Loucy (cell line): ENCODE measurements at regions not wholly inside any gene's neighbourhood (a gene's known extent, or its start where the extent isn't known, plus 50 kb on each side); places are given as distances from the start of the nearest gene placed in this dataset.

ENCODE experiments used
- H2AFZ ChIP-seq: fragments of 200-600 bp; sonication (generic); 2 replicates; pipeline ENCODE4 v1.6.0; 2016; ENCODE audit warnings: antibody characterized with exemption, mild to moderate bottlenecking, low read length, moderate library complexity
- H3F3A ChIP-seq: fragments of 200-600 bp; 2 replicates; pipeline ENCODE4 v1.6.0; 2016; ENCODE audit warnings: antibody characterized with exemption, low read depth, mild to moderate bottlenecking
- H3K27me3 ChIP-seq: fragments of 200-600 bp; sonication (generic); 2 replicates; pipeline ENCODE4 v1.6.1; 2014; ENCODE audit warnings: low read length, mild to moderate bottlenecking; ENCODE audit not compliant: insufficient read depth, poor library complexity, severe bottlenecking
- H3K36me3 ChIP-seq: fragments of 200-600 bp; sonication (generic); 2 replicates; pipeline ENCODE4 v1.6.1; 2016; ENCODE audit warnings: low read length; ENCODE audit not compliant: insufficient read depth
- H3K4me1 ChIP-seq: fragments of 200-600 bp; sonication (generic); 2 replicates; pipeline ENCODE4 v1.5.1; 2014; ENCODE audit warnings: low read length, mild to moderate bottlenecking; ENCODE audit not compliant: insufficient read depth, poor library complexity, severe bottlenecking
- H3K4me2 ChIP-seq: fragments of 200-600 bp; sonication (generic); 2 replicates; pipeline ENCODE4 v1.6.0; 2014; ENCODE audit warnings: antibody characterized with exemption, low read length, low read depth, mild to moderate bottlenecking; ENCODE audit not compliant: poor library complexity, severe bottlenecking
- H3K4me3 ChIP-seq: fragments of 200-600 bp; sonication (generic); 2 replicates; pipeline ENCODE4 v1.5.1; 2014; ENCODE audit warnings: low read length, mild to moderate bottlenecking, mixed read lengths; ENCODE audit not compliant: poor library complexity, severe bottlenecking
- H3K79me2 ChIP-seq: fragments of 200-600 bp; sonication (generic); 2 replicates; pipeline ENCODE4 v1.6.1; 2014; ENCODE audit warnings: low read length; ENCODE audit not compliant: insufficient read depth
- H3K9ac ChIP-seq: fragments of 200-600 bp; sonication (generic); 2 replicates; pipeline ENCODE4 v1.6.0; 2014; ENCODE audit warnings: mild to moderate bottlenecking, low read depth, low read length, moderate library complexity; ENCODE audit not compliant: poor library complexity, severe bottlenecking
- H3K9me2 ChIP-seq: fragments of 200-600 bp; sonication (generic); replicated peaks from 2 replicates; pipeline ENCODE4 v1.6.1; 2016; ENCODE audit warnings: low read depth, low read length, mixed read lengths
- H3K9me3 ChIP-seq: fragments of 200-600 bp; sonication (generic); 2 replicates; pipeline ENCODE4 v1.6.1; 2014; ENCODE audit warnings: mild to moderate bottlenecking, antibody characterized with exemption, low read length, low read depth; ENCODE audit not compliant: insufficient read depth
- H4K20me1 ChIP-seq: fragments of 200-600 bp; sonication (generic); 2 replicates; pipeline ENCODE4 v1.6.0; 2014; ENCODE audit warnings: antibody characterized with exemption, low read length, mild to moderate bottlenecking; ENCODE audit not compliant: insufficient read depth, poor library complexity, severe bottlenecking
- CTCF ChIP-seq: fragments of 200-600 bp; sonication (generic); conservative IDR thresholded peaks from 2 replicates; pipeline ENCODE4 v1.5.1; 2014; ENCODE audit warnings: mild to moderate bottlenecking, antibody characterized with exemption, low read length
- EZH2phosphoT487 ChIP-seq: fragments of 200-600 bp; IDR thresholded peaks from 2 replicates; pipeline ENCODE4 v1.6.1; 2018; ENCODE audit warnings: antibody characterized with exemption, mild to moderate bottlenecking, moderate library complexity, borderline replicate concordance

- Histone ChIP-seq H4K20me1 (no peaks in the 10 kb centered on the region), H3K9me2 (no peaks in the 10 kb centered on the region), H3K4me3 (no peak overlapping the region), H3K9me3 (no peaks in the 10 kb centered on the region; the same call in 1 of the 2 replicates), H2AFZ (no peak overlapping the region), H3K36me3 (no peaks in the 10 kb centered on the region), H3K27me3 (no peaks in the 10 kb centered on the region), H3K4me2 (no peak overlapping the region), H3F3A (no peaks in the 10 kb centered on the region), H3K79me2 (no peaks in the 10 kb centered on the region), H3K4me1 (no peaks in the 10 kb centered on the region), H3K9ac (no peak overlapping the region)
- no peak for TF ChIP-seq CTCF
- no peak for TF ChIP-seq EZH2phosphoT487
Measured at GRCh38 chr12:105805730-105806399, 332.9 kb downstream of the NUAK1 start.

GRCh38 chr12:105806400-105806770 lies 332.4 kb downstream of the NUAK1 start:
- no peaks in the 10 kb centered on the region for H3K4me1 ChIP-seq
- no peaks in the 10 kb centered on the region for H3K36me3 ChIP-seq
- H3F3A ChIP-seq: no peaks in the 10 kb centered on the region
- no peaks in the 10 kb centered on the region for H4K20me1 ChIP-seq
- TF ChIP-seq EZH2phosphoT487 (no peak), CTCF (no peak)
- H3K27me3 ChIP-seq: no peaks in the 10 kb centered on the region
- H3K9me3 ChIP-seq: no peaks in the 10 kb centered on the region; the same call in 1 of the 2 replicates
- H3K4me3 ChIP-seq: no peak overlapping the region
- H3K4me2 ChIP-seq: no peak overlapping the region
- H2AFZ ChIP-seq: no peak overlapping the region
- H3K9ac ChIP-seq: no peak overlapping the region
- no peaks in the 10 kb centered on the region for H3K9me2 ChIP-seq
- no peaks in the 10 kb centered on the region for H3K79me2 ChIP-seq

- Histone ChIP-seq H3K4me2 (no peak overlapping the region), H3K9me2 (no peaks in the 10 kb centered on the region)
- TF ChIP-seq CTCF: no peak
- no peak for TF ChIP-seq EZH2phosphoT487
Measured at GRCh38 chr12:105812366-105812765, 326.4 kb downstream of the NUAK1 start.

More at GRCh38 chr12:105812366-105812765, 326.4 kb downstream of the NUAK1 start:
- no peaks in the 10 kb centered on the region for H3K36me3 ChIP-seq
- H3K9me3 ChIP-seq: no peaks in the 10 kb centered on the region
- no peaks in the 10 kb centered on the region for H3K27me3 ChIP-seq
- H3K9ac ChIP-seq: no peak overlapping the region
- H3K4me1 ChIP-seq: no peaks in the 10 kb centered on the region
- H4K20me1 ChIP-seq: no peaks in the 10 kb centered on the region
- H2AFZ ChIP-seq: no peak overlapping the region
- H3K4me3 ChIP-seq: no peak overlapping the region
- H3K79me2 ChIP-seq: no peaks in the 10 kb centered on the region
- no peaks in the 10 kb centered on the region for H3F3A ChIP-seq
